ENCODE measurements at regions not wholly inside any gene's neighbourhood (a gene's known extent, or its start where the extent isn't known, plus 50 kb on each side); places are given as distances from the start of the nearest gene placed in this dataset.

GRCh38 chr15:96064351-96064756 lies 266.1 kb upstream of the NR2F2 start:
- Mint-ChIP-seq H3K27me3 (no peaks in the 10 kb centered on the region), H3K27ac (no peak overlapping the region), H3K4me3 (no peak overlapping the region), H3K36me3 (no peaks in the 10 kb centered on the region), H3K9me3 (peaks cover 0 to 5% (median 2%) of the 10 kb centered on the region in 8 donors), H3K4me1 (no peaks in the 10 kb centered on the region)
- Histone ChIP-seq H3K9me3 (ENCODE audit: control insufficient read depth in 1 of 2, low read length in 2 of 2) (no peaks in the 10 kb centered on the region), H3K27ac (ENCODE audit: low read depth, low read length) (no peak overlapping the region), H3K4me1 (ENCODE audit: insufficient read depth, low read length) (no peaks in the 10 kb centered on the region), H3K36me3 (ENCODE audit: insufficient read depth, low read length) (no peaks in the 10 kb centered on the region), H3K4me3 (ENCODE audit: low read length in 2 of 2) (no peak overlapping the region), H3K27me3 (ENCODE audit: insufficient read depth, low read length) (no peaks in the 10 kb centered on the region)
- no peak for DNase-seq
- ChIA-PET CTCF (ENCODE audit: partially characterized antibody) (no interaction called here), POLR2A (ENCODE audit: partially characterized antibody) (no interaction called here)
- intact Hi-C loops (cut with micrococcal nuclease), result no loop called here

GRCh38 chr15:96066126-96066525 lies 264.4 kb upstream of the NR2F2 start:
- CTCF ChIA-PET (ENCODE audit: partially characterized antibody), result no interaction called here
- Histone ChIP-seq H3K27ac (ENCODE audit: low read depth, low read length) (no peak overlapping the region), H3K4me3 (ENCODE audit: low read length in 2 of 2) (no peak overlapping the region), H3K36me3 (ENCODE audit: insufficient read depth, low read length) (no peaks in the 10 kb centered on the region), H3K27me3 (ENCODE audit: insufficient read depth, low read length) (no peaks in the 10 kb centered on the region), H3K4me1 (ENCODE audit: insufficient read depth, low read length) (no peaks in the 10 kb centered on the region), H3K9me3 (ENCODE audit: control insufficient read depth in 1 of 2, low read length in 2 of 2) (no peaks in the 10 kb centered on the region)
- Mint-ChIP-seq H3K4me1 (no peaks in the 10 kb centered on the region), H3K9me3 (peaks cover 0 to 4% (median 2%) of the 10 kb centered on the region in 8 donors), H3K27ac (no peak overlapping the region), H3K27me3 (no peaks in the 10 kb centered on the region), H3K36me3 (no peaks in the 10 kb centered on the region), H3K4me3 (no peak overlapping the region)
- POLR2A ChIA-PET (ENCODE audit: partially characterized antibody), result no interaction called here
- no peak for DNase-seq
- intact Hi-C loops (cut with micrococcal nuclease), result no loop called here

GRCh38 chr15:96066852-96067495 lies 263.5 kb upstream of the NR2F2 start:
- no peaks in the 10 kb centered on the region for H3K36me3 Mint-ChIP-seq
- H3K9me3 ChIP-seq (ENCODE audit: control insufficient read depth in 1 of 2, low read length in 2 of 2), result no peaks in the 10 kb centered on the region
- no peak overlapping the region for H3K4me3 Mint-ChIP-seq
- ChIA-PET CTCF (ENCODE audit: partially characterized antibody) (no interaction called here), POLR2A (ENCODE audit: partially characterized antibody) (no interaction called here)
- intact Hi-C loops (cut with micrococcal nuclease), result no loop called here
- DNase-seq, result no peak
- H3K27ac Mint-ChIP-seq, result no peak overlapping the region
- H3K4me1 Mint-ChIP-seq, result no peaks in the 10 kb centered on the region
- H3K27me3 Mint-ChIP-seq, result no peaks in the 10 kb centered on the region
- no peak overlapping the region for H3K4me3 ChIP-seq (ENCODE audit: low read length in 2 of 2)
- peaks cover 0 to 4% (median 2%) of the 10 kb centered on the region in 8 donors for H3K9me3 Mint-ChIP-seq
- no peaks in the 10 kb centered on the region for H3K4me1 ChIP-seq (ENCODE audit: insufficient read depth, low read length)
- H3K27ac ChIP-seq (ENCODE audit: low read depth, low read length), result no peak overlapping the region
- H3K27me3 ChIP-seq (ENCODE audit: insufficient read depth, low read length), result no peaks in the 10 kb centered on the region
- H3K36me3 ChIP-seq (ENCODE audit: insufficient read depth, low read length), result no peaks in the 10 kb centered on the region

- no peaks in the 10 kb centered on the region for H3K4me1 ChIP-seq (ENCODE audit: insufficient read depth, low read length)
- no peak overlapping the region for H3K4me3 ChIP-seq (ENCODE audit: low read length in 2 of 2)
- Mint-ChIP-seq H3K9me3 (peaks cover 0 to 4% (median 2%) of the 10 kb centered on the region in 8 donors), H3K4me1 (no peaks in the 10 kb centered on the region), H3K4me3 (no peak overlapping the region), H3K27me3 (no peaks in the 10 kb centered on the region), H3K27ac (no peak overlapping the region), H3K36me3 (no peaks in the 10 kb centered on the region)
- CTCF ChIA-PET (ENCODE audit: partially characterized antibody), result no interaction called here
- intact Hi-C loops (cut with micrococcal nuclease), result no loop called here
- no peak overlapping the region for H3K27ac ChIP-seq (ENCODE audit: low read depth, low read length)
- H3K27me3 ChIP-seq (ENCODE audit: insufficient read depth, low read length), result no peaks in the 10 kb centered on the region
- H3K36me3 ChIP-seq (ENCODE audit: insufficient read depth, low read length), result no peaks in the 10 kb centered on the region
- no peak for DNase-seq
- no peaks in the 10 kb centered on the region for H3K9me3 ChIP-seq (ENCODE audit: control insufficient read depth in 1 of 2, low read length in 2 of 2)
- POLR2A ChIA-PET (ENCODE audit: partially characterized antibody), result no interaction called here
Measured at GRCh38 chr15:96067677-96068076, 262.8 kb upstream of the NR2F2 start.

- Histone ChIP-seq H3K27ac (ENCODE audit: low read depth, low read length) (no peak overlapping the region), H3K4me3 (ENCODE audit: low read length in 2 of 2) (no peak overlapping the region), H3K36me3 (ENCODE audit: insufficient read depth, low read length) (no peaks in the 10 kb centered on the region), H3K27me3 (ENCODE audit: insufficient read depth, low read length) (no peaks in the 10 kb centered on the region), H3K4me1 (ENCODE audit: insufficient read depth, low read length) (no peaks in the 10 kb centered on the region), H3K9me3 (ENCODE audit: control insufficient read depth in 1 of 2, low read length in 2 of 2) (no peaks in the 10 kb centered on the region)
- Mint-ChIP-seq H3K27me3 (no peaks in the 10 kb centered on the region), H3K4me3 (no peak overlapping the region), H3K36me3 (no peaks in the 10 kb centered on the region), H3K27ac (no peak overlapping the region), H3K9me3 (peaks cover 0 to 2% (median 0%) of the 10 kb centered on the region in 8 donors), H3K4me1 (no peaks in the 10 kb centered on the region)
- POLR2A ChIA-PET (ENCODE audit: partially characterized antibody), result no interaction called here
- CTCF ChIA-PET (ENCODE audit: partially characterized antibody), result no interaction called here
- intact Hi-C loops (cut with micrococcal nuclease), result no loop called here
- DNase-seq, result no peak
Measured at GRCh38 chr15:96068897-96069296, 261.6 kb upstream of the NR2F2 start.

- H3K9me3 Mint-ChIP-seq, result peaks cover 0 to 2% (median 0%) of the 10 kb centered on the region in 8 donors
- ChIA-PET POLR2A (ENCODE audit: partially characterized antibody) (no interaction called here), CTCF (ENCODE audit: partially characterized antibody) (no interaction called here)
- H3K36me3 Mint-ChIP-seq, result no peaks in the 10 kb centered on the region
- no peak overlapping the region for H3K27ac Mint-ChIP-seq
- no peaks in the 10 kb centered on the region for H3K4me1 Mint-ChIP-seq
- no peak for DNase-seq
- intact Hi-C loops (cut with micrococcal nuclease), result no loop called here
- H3K9me3 ChIP-seq (ENCODE audit: control insufficient read depth in 1 of 2, low read length in 2 of 2), result no peaks in the 10 kb centered on the region
- H3K27me3 ChIP-seq (ENCODE audit: insufficient read depth, low read length), result no peaks in the 10 kb centered on the region
- H3K27ac ChIP-seq (ENCODE audit: low read depth, low read length), result no peak overlapping the region
- H3K4me1 ChIP-seq (ENCODE audit: insufficient read depth, low read length), result no peaks in the 10 kb centered on the region
- no peak overlapping the region for H3K4me3 Mint-ChIP-seq
- H3K4me3 ChIP-seq (ENCODE audit: low read length in 2 of 2), result no peak overlapping the region
- H3K36me3 ChIP-seq (ENCODE audit: insufficient read depth, low read length), result no peaks in the 10 kb centered on the region
- no peaks in the 10 kb centered on the region for H3K27me3 Mint-ChIP-seq
Measured at GRCh38 chr15:96070636-96071035, 259.9 kb upstream of the NR2F2 start.

- no peak overlapping the region for H3K27ac ChIP-seq (ENCODE audit: low read depth, low read length)
- Mint-ChIP-seq H3K4me1 (no peaks in the 10 kb centered on the region), H3K27ac (no peak overlapping the region), H3K4me3 (no peak overlapping the region), H3K36me3 (no peaks in the 10 kb centered on the region), H3K9me3 (peaks cover 0 to 2% (median 0%) of the 10 kb centered on the region in 8 donors), H3K27me3 (no peaks in the 10 kb centered on the region)
- ChIA-PET CTCF (ENCODE audit: partially characterized antibody) (no interaction called here), POLR2A (ENCODE audit: partially characterized antibody) (no interaction called here)
- intact Hi-C loops (cut with micrococcal nuclease), result no loop called here
- H3K9me3 ChIP-seq (ENCODE audit: control insufficient read depth in 1 of 2, low read length in 2 of 2), result no peaks in the 10 kb centered on the region
- no peaks in the 10 kb centered on the region for H3K4me1 ChIP-seq (ENCODE audit: insufficient read depth, low read length)
- no peaks in the 10 kb centered on the region for H3K27me3 ChIP-seq (ENCODE audit: insufficient read depth, low read length)
- no peak for DNase-seq
- no peaks in the 10 kb centered on the region for H3K36me3 ChIP-seq (ENCODE audit: insufficient read depth, low read length)
- no peak overlapping the region for H3K4me3 ChIP-seq (ENCODE audit: low read length in 2 of 2)
Measured at GRCh38 chr15:96072821-96073220, 257.7 kb upstream of the NR2F2 start.

GRCh38 chr15:96073908-96074307 lies 256.6 kb upstream of the NR2F2 start:
- CTCF ChIA-PET (ENCODE audit: partially characterized antibody), result no interaction called here

More at GRCh38 chr15:96073908-96074307, 256.6 kb upstream of the NR2F2 start:
- Mint-ChIP-seq H3K27me3 (no peaks in the 10 kb centered on the region), H3K27ac (no peak overlapping the region), H3K4me1 (no peaks in the 10 kb centered on the region), H3K4me3 (no peak overlapping the region), H3K9me3 (peaks cover 0 to 2% (median 0%) of the 10 kb centered on the region in 8 donors), H3K36me3 (no peaks in the 10 kb centered on the region)
- intact Hi-C loops (cut with micrococcal nuclease), result no loop called here
- Histone ChIP-seq H3K27me3 (ENCODE audit: insufficient read depth, low read length) (no peaks in the 10 kb centered on the region), H3K9me3 (ENCODE audit: control insufficient read depth in 1 of 2, low read length in 2 of 2) (no peaks in the 10 kb centered on the region), H3K27ac (ENCODE audit: low read depth, low read length) (no peak overlapping the region), H3K4me1 (ENCODE audit: insufficient read depth, low read length) (no peaks in the 10 kb centered on the region), H3K36me3 (ENCODE audit: insufficient read depth, low read length) (no peaks in the 10 kb centered on the region), H3K4me3 (ENCODE audit: low read length in 2 of 2) (no peak overlapping the region)
- POLR2A ChIA-PET (ENCODE audit: partially characterized antibody), result no interaction called here
- DNase-seq, result no peak

Data from CD4-positive, alpha-beta memory T cell (primary cell).